ENCODE measurements at regions not wholly inside any gene's neighbourhood (a gene's known extent, or its start where the extent isn't known, plus 50 kb on each side); places are given as distances from the start of the nearest gene placed in this dataset.

- H3K4me3 ChIP-seq (ENCODE audit: low read depth, poor library complexity, severe bottlenecking) = no peak overlapping the region
These were observed 58.4 kb downstream of the ARL4C start for GRCh38 chr2:234438305-234438977.

DNA sequence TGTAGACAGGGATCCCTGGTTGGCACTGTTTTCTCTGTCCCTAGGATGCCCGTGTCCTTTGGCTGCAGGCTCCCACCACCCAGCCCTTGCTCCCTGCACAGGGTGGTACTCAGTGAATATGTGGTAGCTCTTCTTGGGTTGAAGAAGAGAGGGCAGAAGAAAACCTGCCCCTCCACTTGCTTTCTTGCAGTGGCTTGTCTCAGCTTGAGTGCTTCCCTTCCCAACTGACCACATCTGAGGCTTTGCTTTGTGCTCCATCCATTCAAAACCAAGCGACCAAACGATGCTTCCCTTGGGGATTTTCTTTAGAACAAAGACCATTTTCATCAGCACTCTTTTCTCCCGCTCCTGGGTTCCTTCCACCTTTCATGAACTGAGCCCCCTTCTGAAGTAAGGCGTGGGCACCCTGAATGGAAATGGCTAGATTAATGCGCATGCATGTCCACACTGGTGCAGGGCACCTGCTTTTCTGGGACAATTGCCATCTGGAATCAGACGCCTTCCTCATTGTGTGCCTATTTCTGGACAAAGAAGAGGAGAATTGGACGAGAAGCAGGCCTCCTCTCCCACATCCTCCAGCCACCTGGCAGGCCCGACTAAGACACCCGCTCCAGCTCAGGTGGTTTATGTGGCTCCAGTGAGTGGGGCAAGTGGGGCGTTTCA lies 59.1 kb downstream of the ARL4C start:
- 61 to 62% methylated on average over 11 of the region's 11 CpGs for WGBS, 2 donors
- TF ChIP-seq POLR2A (IDR thresholded peaks at IDR 0.05) = no peak
- no peak for TF ChIP-seq CTCF (IDR thresholded peaks at IDR 0.05)
- H3K4me3 ChIP-seq (ENCODE audit: low read depth, poor library complexity, severe bottlenecking) = no peak overlapping the region
- DNase-seq (ENCODE audit: low spot score in 2 of 2) = no peak
- intact Hi-C loops (cut with DNase I; ENCODE audit: low total_unique reads) = no loop called here

More at GRCh38 chr2:234438305-234438977, 58.4 kb downstream of the ARL4C start:
- TF ChIP-seq CTCF (IDR thresholded peaks at IDR 0.05) (no peak), POLR2A (IDR thresholded peaks at IDR 0.05) (no peak)
- intact Hi-C loops (cut with DNase I; ENCODE audit: low total_unique reads) = no loop called here
- WGBS, 2 donors = 68 to 78% methylated on average over 13 of the region's 13 CpGs
- no peak for DNase-seq (ENCODE audit: low spot score in 2 of 2)

DNA sequence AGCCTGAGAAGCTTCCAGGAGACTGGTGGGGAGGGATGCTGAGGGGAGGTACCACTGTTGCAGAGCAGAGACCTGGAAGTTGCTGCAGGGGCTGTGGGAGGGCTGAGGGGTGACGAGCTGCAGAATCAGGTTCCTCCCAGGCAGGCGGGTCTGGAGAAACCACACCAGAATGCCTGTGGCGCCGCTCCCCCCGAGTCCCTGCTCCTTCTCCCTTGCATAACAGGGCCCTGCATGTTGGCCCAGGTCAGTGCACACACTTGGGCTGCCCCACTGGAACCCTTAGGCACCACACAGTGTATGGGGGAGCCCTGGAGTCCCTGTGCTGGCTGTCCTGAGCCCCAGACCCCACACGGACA lies 60.4 kb downstream of the ARL4C start:
- intact Hi-C loops (cut with DNase I; ENCODE audit: low total_unique reads) = no loop called here
- DNase-seq (ENCODE audit: low spot score in 2 of 2) = no peak
- H3K4me3 ChIP-seq (ENCODE audit: low read depth, poor library complexity, severe bottlenecking) = no peak overlapping the region
- WGBS, 2 donors = 73 to 86% methylated on average over 6 of the region's 6 CpGs
- TF ChIP-seq CTCF (IDR thresholded peaks at IDR 0.05) (no peak), POLR2A (IDR thresholded peaks at IDR 0.05) (no peak)

- 36 to 39% methylated on average over 7 of the region's 7 CpGs for WGBS, 2 donors
- H3K4me3 ChIP-seq (ENCODE audit: low read depth, poor library complexity, severe bottlenecking) = no peak overlapping the region
- no peak for DNase-seq (ENCODE audit: low spot score in 2 of 2)
- intact Hi-C loops (cut with DNase I; ENCODE audit: low total_unique reads) = no loop called here
- TF ChIP-seq POLR2A (IDR thresholded peaks at IDR 0.05) (no peak), CTCF (IDR thresholded peaks at IDR 0.05) (no peak)
These were observed 60.9 kb downstream of the ARL4C start for GRCh38 chr2:234435836-234436481.

DNA sequence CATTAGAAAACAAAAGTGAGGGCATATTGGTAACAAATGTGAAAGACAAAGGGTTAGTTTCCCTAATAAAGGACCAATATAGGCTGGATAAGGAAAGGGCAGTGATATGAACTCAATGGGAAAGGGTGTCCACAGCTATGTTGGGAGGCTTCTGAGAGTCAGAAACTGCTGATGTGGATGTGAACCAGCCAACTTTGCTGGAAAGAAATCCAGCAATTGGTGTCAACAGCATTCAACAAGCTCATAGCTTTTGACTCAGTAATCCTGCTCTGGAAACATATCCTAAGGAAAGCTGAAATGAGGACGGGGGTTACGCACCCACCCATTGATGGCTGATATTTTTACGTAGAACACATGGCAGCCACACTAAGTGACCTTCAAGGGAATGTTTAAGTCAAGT lies 63.7 kb downstream of the ARL4C start:
- WGBS, 2 donors = 50 to 84% methylated on average over 3 of the region's 3 CpGs

More for the DNA sequence above, 63.7 kb downstream of the ARL4C start:
- intact Hi-C loops (cut with DNase I; ENCODE audit: low total_unique reads) = no loop called here
- no peak overlapping the region for H3K4me3 ChIP-seq (ENCODE audit: low read depth, poor library complexity, severe bottlenecking)
- no peak for DNase-seq (ENCODE audit: low spot score in 2 of 2)
- TF ChIP-seq CTCF (IDR thresholded peaks at IDR 0.05) (no peak), POLR2A (IDR thresholded peaks at IDR 0.05) (no peak)

All from lower leg skin (tissue), 4 donors.